Endothelial cell of umbilical vein (primary cell): ENCODE measurements at regions not wholly inside any gene's neighbourhood (a gene's known extent, or its start where the extent isn't known, plus 50 kb on each side); places are given as distances from the start of the nearest gene placed in this dataset.

ENCODE experiments used
- EZH2 ChIP-seq: IDR thresholded peaks from 2 replicates; pipeline ENCODE4 v1.6.1; 2012; ENCODE audit warnings: borderline replicate concordance, low read depth, mild to moderate bottlenecking, moderate library complexity, low read length, inconsistent platforms; ENCODE audit not compliant: severe bottlenecking
- FOS ChIP-seq: IDR thresholded peaks from 2 replicates; pipeline ENCODE4 v1.6.1; 2011; ENCODE audit warnings: mild to moderate bottlenecking, low read length, moderate library complexity, borderline replicate concordance; ENCODE audit not compliant: insufficient read depth
- MYC ChIP-seq: IDR thresholded peaks from one replicate; pipeline ENCODE4 v1.6.1; 2011; ENCODE audit warnings: mild to moderate bottlenecking, low read depth, low read length
- POLR2A ChIP-seq: IDR thresholded peaks from 2 replicates; pipeline ENCODE4 v1.6.1; 2012; ENCODE audit warnings: low read depth, mild to moderate bottlenecking, control low read depth, low read length
- POLR2AphosphoS5 ChIP-seq: IDR thresholded peaks from 2 replicates; pipeline ENCODE4 v1.6.1; 2012; ENCODE audit warnings: low read depth, mild to moderate bottlenecking, control low read depth, low read length, moderate library complexity; ENCODE audit not compliant: insufficient read depth
- TF ChIP-seq, protein P1 (sequence below), 2 donors: IDR thresholded peaks; 1 replicate in 1 of 2; 2 replicates in 1 of 2; pipeline ENCODE4 v1.5.1; 2011; ENCODE audit warnings: low read length in 2 of 2, mild to moderate bottlenecking in 2 of 2, moderate library complexity in 2 of 2, control low read depth in 1 of 2, inconsistent platforms in 1 of 2, low read depth in 1 of 2; ENCODE audit not compliant: insufficient read depth in 1 of 2; ENCODE audit errors: extremely low read depth in 1 of 2
- TF ChIP-seq, protein P2 (sequence below): IDR thresholded peaks from 2 replicates; pipeline ENCODE4 v1.6.1; 2011; ENCODE audit not compliant: insufficient read depth, insufficient read length

DNA sequence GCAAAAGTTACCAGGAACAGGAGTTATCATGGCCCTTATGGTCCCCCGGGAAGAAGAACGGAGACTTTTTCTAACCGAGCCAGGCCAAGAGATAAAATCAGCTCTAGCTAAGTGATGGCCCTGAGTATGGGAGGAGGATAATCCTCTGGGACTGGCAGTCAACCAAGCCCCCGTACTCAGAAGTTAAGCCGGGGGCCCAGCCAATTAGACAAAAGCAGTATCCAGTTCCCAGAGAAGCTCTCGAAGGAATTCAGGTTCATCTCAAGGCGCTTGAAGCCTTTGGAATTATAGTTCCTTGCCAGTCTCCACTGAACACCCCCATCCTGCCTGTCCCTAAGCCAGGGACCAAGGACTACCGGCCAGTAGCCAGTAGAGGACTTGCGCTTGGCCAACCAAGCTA lies 365.3 kb upstream of the TCF4 start:
- TF ChIP-seq, protein P1, sequence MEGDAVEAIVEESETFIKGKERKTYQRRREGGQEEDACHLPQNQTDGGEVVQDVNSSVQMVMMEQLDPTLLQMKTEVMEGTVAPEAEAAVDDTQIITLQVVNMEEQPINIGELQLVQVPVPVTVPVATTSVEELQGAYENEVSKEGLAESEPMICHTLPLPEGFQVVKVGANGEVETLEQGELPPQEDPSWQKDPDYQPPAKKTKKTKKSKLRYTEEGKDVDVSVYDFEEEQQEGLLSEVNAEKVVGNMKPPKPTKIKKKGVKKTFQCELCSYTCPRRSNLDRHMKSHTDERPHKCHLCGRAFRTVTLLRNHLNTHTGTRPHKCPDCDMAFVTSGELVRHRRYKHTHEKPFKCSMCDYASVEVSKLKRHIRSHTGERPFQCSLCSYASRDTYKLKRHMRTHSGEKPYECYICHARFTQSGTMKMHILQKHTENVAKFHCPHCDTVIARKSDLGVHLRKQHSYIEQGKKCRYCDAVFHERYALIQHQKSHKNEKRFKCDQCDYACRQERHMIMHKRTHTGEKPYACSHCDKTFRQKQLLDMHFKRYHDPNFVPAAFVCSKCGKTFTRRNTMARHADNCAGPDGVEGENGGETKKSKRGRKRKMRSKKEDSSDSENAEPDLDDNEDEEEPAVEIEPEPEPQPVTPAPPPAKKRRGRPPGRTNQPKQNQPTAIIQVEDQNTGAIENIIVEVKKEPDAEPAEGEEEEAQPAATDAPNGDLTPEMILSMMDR (IDR thresholded peaks at IDR 0.05; ENCODE audit: extremely low read depth in 1 of 2, insufficient read depth in 1 of 2, low read depth in 1 of 2, low read length in 2 of 2): no peak
- TF ChIP-seq POLR2AphosphoS5: no peak
- no peak for TF ChIP-seq MYC
- TF ChIP-seq FOS: no peak
- TF ChIP-seq POLR2A: no peak
- TF ChIP-seq EZH2: no peak
- TF ChIP-seq, protein P2, sequence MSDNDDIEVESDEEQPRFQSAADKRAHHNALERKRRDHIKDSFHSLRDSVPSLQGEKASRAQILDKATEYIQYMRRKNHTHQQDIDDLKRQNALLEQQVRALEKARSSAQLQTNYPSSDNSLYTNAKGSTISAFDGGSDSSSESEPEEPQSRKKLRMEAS: no peak
